HUES6 (cell line): ENCODE measurements at regions not wholly inside any gene's neighbourhood (a gene's known extent, or its start where the extent isn't known, plus 50 kb on each side); places are given as distances from the start of the nearest gene placed in this dataset.

Experiments
- H3K27ac ChIP-seq: 2 replicates; pipeline ENCODE4 v1.7.0; 2013; ENCODE audit warnings: low read depth, mild to moderate bottlenecking, low read length, inconsistent platforms
- H3K27me3 ChIP-seq: 2 replicates; pipeline ENCODE4 v1.6.1; 2013; ENCODE audit warnings: low read length; ENCODE audit not compliant: control insufficient read depth, insufficient read depth
- H3K36me3 ChIP-seq: 2 replicates; pipeline ENCODE4 v1.6.1; 2013; ENCODE audit warnings: low read length; ENCODE audit not compliant: control insufficient read depth, insufficient read depth
- H3K4me1 ChIP-seq: 2 replicates; pipeline ENCODE4 v1.6.1; 2013; ENCODE audit warnings: low read length; ENCODE audit not compliant: control insufficient read depth, insufficient read depth
- H3K4me3 ChIP-seq: 2 replicates; pipeline ENCODE4 v1.5.1; 2013; ENCODE audit warnings: low read depth, low read length
- H3K9ac ChIP-seq: one replicate; pipeline ENCODE4 v1.6.1; 2013; ENCODE audit warnings: mild to moderate bottlenecking, low read length
- H3K9me3 ChIP-seq: 2 replicates; pipeline ENCODE4 v1.6.1; 2013; ENCODE audit warnings: low read depth, low read length; ENCODE audit not compliant: control insufficient read depth, insufficient read depth

DNA sequence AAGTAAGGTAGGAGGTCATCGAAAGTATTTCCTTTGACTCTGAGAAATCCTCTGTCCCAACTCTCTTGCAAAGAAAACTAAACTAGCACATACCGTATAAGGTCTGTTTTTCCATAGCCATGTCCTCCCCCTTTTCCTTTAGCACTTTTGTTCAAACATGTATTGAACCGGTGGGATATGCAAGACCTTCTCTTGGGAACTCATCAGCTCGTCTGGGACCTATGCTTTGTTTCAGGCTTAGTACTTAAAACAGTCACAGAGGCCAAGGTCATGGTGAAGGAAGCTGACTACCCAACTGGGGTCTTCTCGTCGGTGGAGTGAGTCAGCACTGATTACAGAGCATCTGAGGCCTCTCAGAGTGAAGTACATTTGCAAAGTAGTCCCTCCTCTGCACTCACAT, 185.0 kb downstream of the ZBTB18 start:
- Histone ChIP-seq H3K9me3 (no peaks in the 10 kb centered on the region), H3K36me3 (no peaks in the 10 kb centered on the region), H3K27me3 (peaks cover 14% of the 10 kb centered on the region; the same call in 1 of the 2 replicates), H3K4me3 (no peak overlapping the region), H3K4me1 (peaks cover 14% of the 10 kb centered on the region), H3K27ac (no peak overlapping the region), H3K9ac (no peak overlapping the region)

- H3K27me3 ChIP-seq, result peaks cover 8% of the 10 kb centered on the region; the same call in 1 of the 2 replicates
- no peak overlapping the region for H3K9ac ChIP-seq
- no peaks in the 10 kb centered on the region for H3K36me3 ChIP-seq
- H3K4me1 ChIP-seq, result peaks cover 7% of the 10 kb centered on the region
- no peak overlapping the region for H3K27ac ChIP-seq
- no peaks in the 10 kb centered on the region for H3K9me3 ChIP-seq
- no peak overlapping the region for H3K4me3 ChIP-seq
Observed at GRCh38 chr1:244236721-244237120, 185.6 kb downstream of the ZBTB18 start.

DNA sequence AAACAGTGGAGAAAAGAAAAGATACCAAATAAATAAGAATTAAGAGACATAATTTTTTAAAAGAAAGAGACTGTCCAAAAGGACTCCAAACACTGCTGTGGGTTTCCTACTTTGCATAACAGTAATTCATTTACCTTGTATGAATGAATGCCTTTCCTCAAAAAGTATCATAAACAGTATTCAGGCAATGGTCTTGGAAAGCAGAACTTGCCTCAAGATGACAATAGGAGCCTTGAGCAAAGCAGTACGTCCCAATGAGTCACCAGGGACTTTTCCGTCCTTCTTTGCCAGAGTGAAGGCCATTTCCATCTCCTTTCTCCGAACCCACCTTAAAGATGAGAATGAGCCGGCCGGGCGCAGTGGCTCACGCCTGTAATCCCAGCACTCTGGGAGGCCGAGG, 186.4 kb downstream of the ZBTB18 start:
- Histone ChIP-seq H3K4me3 (no peak overlapping the region), H3K27ac (no peak overlapping the region), H3K9me3 (no peaks in the 10 kb centered on the region), H3K4me1 (0 out of 2 replicates have a peak, but pooled peaks cover 2% of the 10 kb centered on the region), H3K36me3 (no peaks in the 10 kb centered on the region), H3K9ac (no peak overlapping the region), H3K27me3 (peaks cover 1% of the 10 kb centered on the region; the same call in 1 of the 2 replicates)

DNA sequence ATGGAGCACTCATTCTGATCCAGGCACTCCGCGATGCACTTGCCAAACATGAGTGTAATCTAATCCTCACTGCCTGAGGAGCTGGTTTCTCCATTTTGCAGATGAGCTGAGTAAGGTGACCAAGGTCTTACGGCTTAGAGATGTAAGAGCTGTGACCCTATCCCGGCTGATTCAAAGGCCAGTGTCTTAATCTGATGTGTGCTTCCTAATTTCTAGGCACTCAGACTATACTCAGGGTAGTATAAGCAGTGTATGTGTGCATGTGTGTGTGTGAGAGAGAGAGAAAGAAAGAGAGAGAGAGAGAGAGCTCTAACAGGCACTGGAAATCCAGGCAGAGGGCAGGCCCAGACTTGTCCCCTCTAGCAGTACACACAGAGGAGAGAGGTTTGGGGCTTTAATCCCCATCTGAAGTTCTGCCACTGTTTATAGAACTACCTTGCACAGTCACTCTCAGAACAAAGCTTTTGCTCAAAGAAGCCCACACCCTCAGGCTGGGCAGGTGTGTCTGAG, 188.2 kb downstream of the ZBTB18 start:
- H3K4me3 ChIP-seq, result no peak overlapping the region
- 0 out of 2 replicates have a peak, but pooled peaks cover 2% of the 10 kb centered on the region for H3K4me1 ChIP-seq
- no peaks in the 10 kb centered on the region for H3K27me3 ChIP-seq
- no peaks in the 10 kb centered on the region for H3K36me3 ChIP-seq
- H3K27ac ChIP-seq, result no peak overlapping the region
- H3K9me3 ChIP-seq, result no peaks in the 10 kb centered on the region
- H3K9ac ChIP-seq, result no peak overlapping the region

DNA sequence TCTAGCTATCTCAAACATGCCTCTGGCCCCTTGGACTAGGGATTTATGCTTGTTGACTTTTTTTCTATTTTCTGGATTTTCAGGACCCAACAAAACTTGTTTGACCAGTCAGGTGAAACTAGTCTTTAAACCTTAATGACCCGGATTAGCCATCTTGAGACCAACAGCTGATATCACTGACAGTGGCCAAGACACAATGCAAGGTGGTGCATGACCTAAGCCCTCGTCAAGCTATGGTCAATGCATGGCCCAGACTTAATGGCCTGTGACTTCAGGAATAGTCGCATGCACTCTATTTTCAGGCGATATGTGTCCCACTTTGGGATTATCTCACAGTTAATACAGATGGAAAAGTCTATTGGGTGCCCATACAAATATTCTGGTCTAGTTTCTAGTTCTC, 190.4 kb downstream of the ZBTB18 start:
- Histone ChIP-seq H3K27me3 (no peaks in the 10 kb centered on the region), H3K9me3 (no peaks in the 10 kb centered on the region), H3K4me3 (no peak overlapping the region), H3K9ac (no peak overlapping the region), H3K4me1 (0 out of 2 replicates have a peak, but pooled peaks cover 2% of the 10 kb centered on the region), H3K36me3 (no peaks in the 10 kb centered on the region), H3K27ac (no peak overlapping the region)

DNA sequence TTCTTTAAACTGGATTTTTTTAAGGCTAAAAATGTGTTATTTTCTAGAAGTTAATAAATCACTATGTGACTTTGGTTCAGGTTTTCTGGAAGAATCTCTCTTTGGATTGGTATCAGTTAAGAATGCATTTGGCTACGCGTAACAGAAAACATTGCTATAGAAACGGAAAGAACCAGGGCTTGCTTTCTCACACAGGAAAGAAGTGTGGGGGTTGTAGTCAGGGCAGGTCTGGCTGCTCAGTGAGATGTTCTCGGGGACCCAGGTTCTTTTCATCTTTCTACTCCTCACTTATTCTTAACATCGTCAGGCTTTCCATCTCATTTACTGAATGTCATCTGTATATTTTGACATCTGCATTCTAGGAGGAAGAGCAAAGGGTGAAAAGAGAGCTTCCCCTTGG, 191.4 kb downstream of the ZBTB18 start:
- Histone ChIP-seq H3K9ac (no peak overlapping the region), H3K27ac (no peak overlapping the region), H3K27me3 (no peaks in the 10 kb centered on the region), H3K4me1 (0 out of 2 replicates have a peak, but pooled peaks cover 2% of the 10 kb centered on the region), H3K9me3 (no peaks in the 10 kb centered on the region), H3K4me3 (no peak overlapping the region), H3K36me3 (no peaks in the 10 kb centered on the region)

DNA sequence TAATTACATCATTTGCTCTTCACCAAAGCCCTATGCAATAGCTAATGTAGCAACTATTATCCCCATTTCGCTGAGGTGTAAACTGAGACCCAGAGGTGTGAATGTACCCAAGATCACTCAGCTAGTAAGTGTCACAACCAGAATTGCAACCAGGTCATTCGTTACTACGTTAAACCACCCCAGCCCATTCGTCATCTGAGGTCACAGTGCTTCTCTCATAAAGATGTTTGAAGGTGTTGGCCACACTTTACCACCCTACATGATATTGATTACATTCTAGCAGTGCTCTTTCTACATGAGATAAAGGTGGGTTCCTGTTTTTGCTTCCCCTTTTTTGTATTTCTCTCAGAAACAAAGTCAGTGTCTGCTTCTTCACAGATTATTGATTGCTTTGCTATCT, 195.3 kb downstream of the ZBTB18 start:
- no peak overlapping the region for H3K9ac ChIP-seq
- no peaks in the 10 kb centered on the region for H3K9me3 ChIP-seq
- H3K4me1 ChIP-seq, result no peaks in the 10 kb centered on the region
- H3K27me3 ChIP-seq, result no peaks in the 10 kb centered on the region
- H3K4me3 ChIP-seq, result no peak overlapping the region
- no peaks in the 10 kb centered on the region for H3K36me3 ChIP-seq
- no peak overlapping the region for H3K27ac ChIP-seq

- H3K36me3 ChIP-seq, result no peaks in the 10 kb centered on the region
- H3K27ac ChIP-seq, result no peak overlapping the region
- no peak overlapping the region for H3K9ac ChIP-seq
- no peaks in the 10 kb centered on the region for H3K27me3 ChIP-seq
- no peaks in the 10 kb centered on the region for H3K9me3 ChIP-seq
- H3K4me1 ChIP-seq, result no peaks in the 10 kb centered on the region
- H3K4me3 ChIP-seq, result no peak overlapping the region
Observed at GRCh38 chr1:244248426-244248825, 197.3 kb downstream of the ZBTB18 start.

DNA sequence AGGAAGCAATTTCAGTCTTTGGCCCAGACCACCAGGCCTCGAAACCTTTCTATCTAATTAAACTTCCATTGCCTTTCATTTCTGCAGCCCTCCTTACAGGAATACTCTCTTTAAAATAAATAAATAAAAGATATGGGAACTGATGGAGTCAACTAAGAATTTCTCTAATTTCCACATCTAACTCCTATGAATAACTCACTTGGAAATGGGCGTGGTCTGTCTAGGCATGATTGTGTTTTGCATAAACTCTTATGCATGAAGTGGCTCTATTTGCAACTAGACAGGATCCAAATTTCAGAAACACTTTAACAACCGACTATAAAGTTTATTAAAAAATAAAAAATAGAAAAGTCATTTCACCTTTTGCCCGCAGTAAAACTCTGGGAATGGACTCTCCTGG, 199.5 kb downstream of the ADSS2 start:
- Histone ChIP-seq H3K4me1 (no peaks in the 10 kb centered on the region), H3K36me3 (no peaks in the 10 kb centered on the region), H3K9ac (no peak overlapping the region), H3K27ac (no peak overlapping the region), H3K9me3 (0 out of 2 replicates have a peak, but pooled peaks cover 5% of the 10 kb centered on the region), H3K4me3 (no peak overlapping the region), H3K27me3 (no peaks in the 10 kb centered on the region)

GRCh38 chr1:244254467-244254866, 197.2 kb downstream of the ADSS2 start:
- no peak overlapping the region for H3K27ac ChIP-seq
- peaks cover 7% of the 10 kb centered on the region; the same call in 1 of the 2 replicates for H3K9me3 ChIP-seq
- no peaks in the 10 kb centered on the region for H3K27me3 ChIP-seq

GRCh38 chr1:244255426-244255965, 196.2 kb downstream of the ADSS2 start:
- Histone ChIP-seq H3K9ac (no peak overlapping the region), H3K27me3 (no peaks in the 10 kb centered on the region), H3K4me3 (no peak overlapping the region), H3K9me3 (peaks cover 7% of the 10 kb centered on the region; the same call in 1 of the 2 replicates), H3K27ac (no peak overlapping the region), H3K4me1 (no peaks in the 10 kb centered on the region), H3K36me3 (no peaks in the 10 kb centered on the region)

More at GRCh38 chr1:244254467-244254866, 197.2 kb downstream of the ADSS2 start:
- no peak overlapping the region for H3K4me3 ChIP-seq
- no peak overlapping the region for H3K9ac ChIP-seq
- H3K4me1 ChIP-seq, result no peaks in the 10 kb centered on the region
- H3K36me3 ChIP-seq, result no peaks in the 10 kb centered on the region
